ENCODE measurements at regions not wholly inside any gene's neighbourhood (a gene's known extent, or its start where the extent isn't known, plus 50 kb on each side); places are given as distances from the start of the nearest gene placed in this dataset.
"Not testable (repeated sequence)": the region's sequence is repeated elsewhere in the genome, so short reads cannot be mapped to it uniquely, and the experiment has no call there.

- DNase-seq (ENCODE audit: low read depth), result no peak
Observed at GRCh38 chr20:47907031-47907675, 121.9 kb upstream of the SULF2 start.

GRCh38 chr20:47906348-47906660 is 121.0 kb upstream of the SULF2 start:
- no peak for DNase-seq (ENCODE audit: low read depth)

- DNase-seq (ENCODE audit: low read depth), result no peak
Observed at GRCh38 chr20:47905628-47906347, 120.5 kb upstream of the SULF2 start.

GRCh38 chr20:47903009-47903408 is 117.7 kb upstream of the SULF2 start:
- not testable (repeated sequence) for DNase-seq (ENCODE audit: low read depth)

GRCh38 chr20:47899313-47899712 is 114.0 kb upstream of the SULF2 start:
- not testable (repeated sequence) for DNase-seq (ENCODE audit: low read depth)

GRCh38 chr20:47897461-47897860 is 112.2 kb upstream of the SULF2 start:
- no peak for DNase-seq (ENCODE audit: low read depth)

- DNase-seq (ENCODE audit: low read depth), result not testable (repeated sequence)
Observed at GRCh38 chr20:47892681-47893080, 107.4 kb upstream of the SULF2 start.

GRCh38 chr20:47890708-47891107 is 105.4 kb upstream of the SULF2 start:
- DNase-seq (ENCODE audit: low read depth), result not testable (repeated sequence)

GRCh38 chr20:47889751-47890150 is 104.5 kb upstream of the SULF2 start:
- DNase-seq (ENCODE audit: low read depth), result not testable (repeated sequence)

GRCh38 chr20:47888351-47888750 is 103.1 kb upstream of the SULF2 start:
- no peak for DNase-seq (ENCODE audit: low read depth)

GRCh38 chr20:47887477-47888080 is 102.3 kb upstream of the SULF2 start:
- no peak for DNase-seq (ENCODE audit: low read depth)

GRCh38 chr20:47887064-47887463 is 101.8 kb upstream of the SULF2 start:
- DNase-seq (ENCODE audit: low read depth), result no peak

GRCh38 chr20:47886454-47887041 is 101.3 kb upstream of the SULF2 start:
- no peak for DNase-seq (ENCODE audit: low read depth)

- no peak for DNase-seq (ENCODE audit: low read depth)
Observed at GRCh38 chr20:47885909-47886453, 100.7 kb upstream of the SULF2 start.

GRCh38 chr20:47883940-47884339 is 98.7 kb upstream of the SULF2 start:
- not testable (repeated sequence) for DNase-seq (ENCODE audit: low read depth)

GRCh38 chr20:47883186-47883585 is 97.9 kb upstream of the SULF2 start:
- no peak for DNase-seq (ENCODE audit: low read depth)

GRCh38 chr20:47879771-47880170 is 94.5 kb upstream of the SULF2 start:
- no peak for DNase-seq (ENCODE audit: low read depth)

- no peak for DNase-seq (ENCODE audit: low read depth)
Observed at GRCh38 chr20:47878601-47879027, 93.3 kb upstream of the SULF2 start.

- no peak for DNase-seq (ENCODE audit: low read depth)
Observed at GRCh38 chr20:47876311-47877088, 91.2 kb upstream of the SULF2 start.

- DNase-seq (ENCODE audit: low read depth), result no peak
Observed at GRCh38 chr20:47875297-47876025, 90.2 kb upstream of the SULF2 start.

GRCh38 chr20:47872341-47872740 is 87.1 kb upstream of the SULF2 start:
- DNase-seq (ENCODE audit: low read depth), result no peak

All from forelimb muscle (tissue), 1 donor.